ENCODE measurements at regions not wholly inside any gene's neighbourhood (a gene's known extent, or its start where the extent isn't known, plus 50 kb on each side); places are given as distances from the start of the nearest gene placed in this dataset.

- Histone ChIP-seq H3K27ac (ENCODE audit: low read length) (no peak overlapping the region), H3K4me3 (ENCODE audit: low read length) (no peak overlapping the region), H3F3A (ENCODE audit: insufficient read depth, low read length) (no peaks in the 10 kb centered on the region), H4K20me1 (ENCODE audit: insufficient read depth, low read length) (no peaks in the 10 kb centered on the region), H3K9me2 (replicated peaks; ENCODE audit: insufficient read depth, low read length) (no peaks in the 10 kb centered on the region), H3K36me3 (replicated peaks; ENCODE audit: insufficient read depth, low read length) (no peaks in the 10 kb centered on the region), H3K9me3 (replicated peaks; ENCODE audit: insufficient read depth, low read length) (no peaks in the 10 kb centered on the region), H3K27me3 (replicated peaks; ENCODE audit: insufficient read depth, low read length) (no peaks in the 10 kb centered on the region), H3K79me2 (ENCODE audit: low read length) (no peaks in the 10 kb centered on the region), H3K4me2 (ENCODE audit: low read depth, low read length) (no peak overlapping the region), H3K9ac (ENCODE audit: low read length) (no peak overlapping the region), H3K4me1 (ENCODE audit: low read length) (no peaks in the 10 kb centered on the region), H2AFZ (ENCODE audit: low read length) (no peak overlapping the region)
- DNase-seq = no peak
- TF ChIP-seq EZH2 (optimal IDR thresholded peaks at IDR 0.05; ENCODE audit: low read depth, low read length) = no peak
Measured at GRCh38 chr3:20680990-20681628, 495.1 kb upstream of the SGO1 start.

- Histone ChIP-seq H3K27ac (ENCODE audit: low read length) (no peak overlapping the region), H3F3A (ENCODE audit: insufficient read depth, low read length) (no peaks in the 10 kb centered on the region), H3K27me3 (replicated peaks; ENCODE audit: insufficient read depth, low read length) (no peaks in the 10 kb centered on the region), H3K9me3 (replicated peaks; ENCODE audit: insufficient read depth, low read length) (no peaks in the 10 kb centered on the region), H3K36me3 (replicated peaks; ENCODE audit: insufficient read depth, low read length) (no peaks in the 10 kb centered on the region), H3K9me2 (replicated peaks; ENCODE audit: insufficient read depth, low read length) (no peaks in the 10 kb centered on the region), H3K4me2 (ENCODE audit: low read depth, low read length) (no peak overlapping the region), H3K79me2 (ENCODE audit: low read length) (no peaks in the 10 kb centered on the region), H3K4me3 (ENCODE audit: low read length) (no peak overlapping the region), H3K4me1 (ENCODE audit: low read length) (no peaks in the 10 kb centered on the region), H3K9ac (ENCODE audit: low read length) (no peak overlapping the region), H2AFZ (ENCODE audit: low read length) (no peak overlapping the region), H4K20me1 (ENCODE audit: insufficient read depth, low read length) (no peaks in the 10 kb centered on the region)
- TF ChIP-seq, protein P1, sequence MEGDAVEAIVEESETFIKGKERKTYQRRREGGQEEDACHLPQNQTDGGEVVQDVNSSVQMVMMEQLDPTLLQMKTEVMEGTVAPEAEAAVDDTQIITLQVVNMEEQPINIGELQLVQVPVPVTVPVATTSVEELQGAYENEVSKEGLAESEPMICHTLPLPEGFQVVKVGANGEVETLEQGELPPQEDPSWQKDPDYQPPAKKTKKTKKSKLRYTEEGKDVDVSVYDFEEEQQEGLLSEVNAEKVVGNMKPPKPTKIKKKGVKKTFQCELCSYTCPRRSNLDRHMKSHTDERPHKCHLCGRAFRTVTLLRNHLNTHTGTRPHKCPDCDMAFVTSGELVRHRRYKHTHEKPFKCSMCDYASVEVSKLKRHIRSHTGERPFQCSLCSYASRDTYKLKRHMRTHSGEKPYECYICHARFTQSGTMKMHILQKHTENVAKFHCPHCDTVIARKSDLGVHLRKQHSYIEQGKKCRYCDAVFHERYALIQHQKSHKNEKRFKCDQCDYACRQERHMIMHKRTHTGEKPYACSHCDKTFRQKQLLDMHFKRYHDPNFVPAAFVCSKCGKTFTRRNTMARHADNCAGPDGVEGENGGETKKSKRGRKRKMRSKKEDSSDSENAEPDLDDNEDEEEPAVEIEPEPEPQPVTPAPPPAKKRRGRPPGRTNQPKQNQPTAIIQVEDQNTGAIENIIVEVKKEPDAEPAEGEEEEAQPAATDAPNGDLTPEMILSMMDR (IDR thresholded peaks at IDR 0.05; ENCODE audit: low read length) = no peak
- no peak for TF ChIP-seq EZH2 (optimal IDR thresholded peaks at IDR 0.05; ENCODE audit: low read depth, low read length)
- TF ChIP-seq EZH2phosphoT487 (IDR thresholded peaks at IDR 0.05; ENCODE audit: low read length) = no peak
- DNase-seq = no peak
Measured at GRCh38 chr3:20673866-20674265, 487.9 kb upstream of the SGO1 start.

DNA sequence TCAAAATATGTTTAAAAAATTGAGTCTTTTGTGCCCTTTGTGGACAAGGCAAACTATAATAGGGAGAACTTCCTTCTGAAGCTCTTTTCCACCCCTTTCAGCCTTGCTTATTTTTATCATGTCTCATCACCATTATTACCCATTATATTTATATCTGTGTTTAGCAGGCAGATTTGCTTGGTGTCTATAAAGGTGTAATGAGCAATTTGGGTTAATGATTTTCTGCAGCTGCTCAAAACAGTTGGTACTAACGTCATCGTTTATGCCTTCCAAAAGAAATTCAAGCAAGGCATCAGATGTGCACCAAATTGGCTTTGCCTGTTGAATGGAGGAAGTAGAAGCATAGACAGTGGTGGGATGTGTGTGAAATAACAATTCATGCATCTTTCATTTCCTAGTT, 483.7 kb upstream of the SGO1 start:
- Histone ChIP-seq H3K27me3 (replicated peaks; ENCODE audit: insufficient read depth, low read length) (no peaks in the 10 kb centered on the region), H3K4me2 (ENCODE audit: low read depth, low read length) (no peak overlapping the region), H3K36me3 (replicated peaks; ENCODE audit: insufficient read depth, low read length) (no peaks in the 10 kb centered on the region), H3K79me2 (ENCODE audit: low read length) (no peaks in the 10 kb centered on the region), H3K9ac (ENCODE audit: low read length) (no peak overlapping the region), H3K27ac (ENCODE audit: low read length) (no peak overlapping the region), H3K4me1 (ENCODE audit: low read length) (no peaks in the 10 kb centered on the region), H3K4me3 (ENCODE audit: low read length) (no peak overlapping the region), H2AFZ (ENCODE audit: low read length) (no peak overlapping the region), H4K20me1 (ENCODE audit: insufficient read depth, low read length) (no peaks in the 10 kb centered on the region), H3F3A (ENCODE audit: insufficient read depth, low read length) (no peaks in the 10 kb centered on the region), H3K9me2 (replicated peaks; ENCODE audit: insufficient read depth, low read length) (no peaks in the 10 kb centered on the region), H3K9me3 (replicated peaks; ENCODE audit: insufficient read depth, low read length) (no peaks in the 10 kb centered on the region)
- no peak for DNase-seq
- TF ChIP-seq, protein P1 (IDR thresholded peaks at IDR 0.05; ENCODE audit: low read length) = no peak
- TF ChIP-seq EZH2phosphoT487 (IDR thresholded peaks at IDR 0.05; ENCODE audit: low read length) = no peak
- TF ChIP-seq EZH2 (optimal IDR thresholded peaks at IDR 0.05; ENCODE audit: low read depth, low read length) = no peak

DNA sequence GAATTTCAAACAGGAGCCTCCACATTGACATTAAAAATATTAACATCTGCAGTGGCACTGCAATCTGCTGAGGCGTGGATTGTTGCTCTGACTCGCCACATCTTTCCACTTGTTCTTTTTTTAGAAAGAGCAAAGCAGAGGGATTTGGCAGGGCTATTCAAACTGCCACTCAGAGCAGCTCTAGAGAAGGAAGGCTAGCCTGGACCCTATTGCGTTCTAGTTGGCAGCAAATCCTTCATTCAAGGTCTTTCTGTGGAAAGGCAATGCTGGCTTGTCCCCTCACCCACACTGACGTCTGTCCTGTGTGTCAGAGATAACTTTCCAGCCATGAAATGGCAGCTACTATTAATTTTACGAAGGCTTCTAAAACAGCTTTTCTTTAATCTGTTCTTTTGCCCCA, 483.2 kb upstream of the SGO1 start:
- H3K9me2 ChIP-seq (replicated peaks; ENCODE audit: insufficient read depth, low read length) = no peaks in the 10 kb centered on the region
- no peaks in the 10 kb centered on the region for H3K9me3 ChIP-seq (replicated peaks; ENCODE audit: insufficient read depth, low read length)
- no peak overlapping the region for H3K4me2 ChIP-seq (ENCODE audit: low read depth, low read length)
- no peaks in the 10 kb centered on the region for H3F3A ChIP-seq (ENCODE audit: insufficient read depth, low read length)
- no peak overlapping the region for H2AFZ ChIP-seq (ENCODE audit: low read length)
- DNase-seq = no peak
- H3K27me3 ChIP-seq (replicated peaks; ENCODE audit: insufficient read depth, low read length) = no peaks in the 10 kb centered on the region
- H3K4me1 ChIP-seq (ENCODE audit: low read length) = no peaks in the 10 kb centered on the region
- TF ChIP-seq EZH2 (optimal IDR thresholded peaks at IDR 0.05; ENCODE audit: low read depth, low read length) (no peak), EZH2phosphoT487 (IDR thresholded peaks at IDR 0.05; ENCODE audit: low read length) (no peak)
- TF ChIP-seq, protein P1 (IDR thresholded peaks at IDR 0.05; ENCODE audit: low read length) = no peak
- no peaks in the 10 kb centered on the region for H3K36me3 ChIP-seq (replicated peaks; ENCODE audit: insufficient read depth, low read length)
- H3K9ac ChIP-seq (ENCODE audit: low read length) = no peak overlapping the region
- H4K20me1 ChIP-seq (ENCODE audit: insufficient read depth, low read length) = no peaks in the 10 kb centered on the region
- H3K4me3 ChIP-seq (ENCODE audit: low read length) = no peak overlapping the region
- no peak overlapping the region for H3K27ac ChIP-seq (ENCODE audit: low read length)
- no peaks in the 10 kb centered on the region for H3K79me2 ChIP-seq (ENCODE audit: low read length)
